ENCODE measurements at regions not wholly inside any gene's neighbourhood (a gene's known extent, or its start where the extent isn't known, plus 50 kb on each side); places are given as distances from the start of the nearest gene placed in this dataset.

GRCh38 chr20:61106438-61106837 is 145.6 kb upstream of the CDH4 start:
- intact Hi-C loops (cut with DNase I; ENCODE audit: low total_unique reads) = no loop called here
- no peaks in the 10 kb centered on the region for H3K9me3 ChIP-seq
- TF ChIP-seq CTCF (IDR thresholded peaks at IDR 0.05) (no peak), POLR2A (IDR thresholded peaks at IDR 0.05) (no peak)
- H3K27me3 ChIP-seq = no peaks in the 10 kb centered on the region
- H3K27ac ChIP-seq = no peak overlapping the region
- H3K4me1 ChIP-seq = no peaks in the 10 kb centered on the region
- no peak overlapping the region for H3K4me3 ChIP-seq
- DNase-seq = no peak
- H3K36me3 ChIP-seq = no peaks in the 10 kb centered on the region

- H3K4me1 ChIP-seq = no peaks in the 10 kb centered on the region
- H3K9me3 ChIP-seq = no peaks in the 10 kb centered on the region
- no peaks in the 10 kb centered on the region for H3K36me3 ChIP-seq
- TF ChIP-seq POLR2A (IDR thresholded peaks at IDR 0.05) (no peak), CTCF (IDR thresholded peaks at IDR 0.05) (no peak)
- DNase-seq = no peak
- no peaks in the 10 kb centered on the region for H3K27me3 ChIP-seq
- no peak overlapping the region for H3K27ac ChIP-seq
- intact Hi-C loops (cut with DNase I; ENCODE audit: low total_unique reads) = no loop called here
- no peak overlapping the region for H3K4me3 ChIP-seq
Measured at GRCh38 chr20:61109221-61109805, 142.7 kb upstream of the CDH4 start.

GRCh38 chr20:61112515-61112914 is 139.5 kb upstream of the CDH4 start:
- Histone ChIP-seq H3K27me3 (no peaks in the 10 kb centered on the region), H3K36me3 (no peaks in the 10 kb centered on the region), H3K4me3 (no peak overlapping the region), H3K27ac (no peak overlapping the region), H3K9me3 (no peaks in the 10 kb centered on the region), H3K4me1 (no peaks in the 10 kb centered on the region)
- DNase-seq = no peak
- no peak for TF ChIP-seq CTCF (IDR thresholded peaks at IDR 0.05)
- no peak for TF ChIP-seq POLR2A (IDR thresholded peaks at IDR 0.05)
- intact Hi-C loops (cut with DNase I; ENCODE audit: low total_unique reads) = no loop called here

- Histone ChIP-seq H3K4me3 (no peak overlapping the region), H3K4me1 (no peaks in the 10 kb centered on the region), H3K27me3 (no peaks in the 10 kb centered on the region), H3K9me3 (no peaks in the 10 kb centered on the region), H3K27ac (no peak overlapping the region), H3K36me3 (no peaks in the 10 kb centered on the region)
- intact Hi-C loops (cut with DNase I; ENCODE audit: low total_unique reads) = no loop called here
- no peak for DNase-seq
- TF ChIP-seq POLR2A (IDR thresholded peaks at IDR 0.05) (no peak), CTCF (IDR thresholded peaks at IDR 0.05) (no peak)
Measured at GRCh38 chr20:61113731-61114130, 138.3 kb upstream of the CDH4 start.

GRCh38 chr20:61114493-61115175 is 137.4 kb upstream of the CDH4 start:
- TF ChIP-seq POLR2A (IDR thresholded peaks at IDR 0.05) (no peak), CTCF (IDR thresholded peaks at IDR 0.05) (no peak)

More at GRCh38 chr20:61114493-61115175, 137.4 kb upstream of the CDH4 start:
- DNase-seq = no peak
- H3K27me3 ChIP-seq = no peaks in the 10 kb centered on the region
- H3K4me1 ChIP-seq = no peaks in the 10 kb centered on the region
- no peak overlapping the region for H3K4me3 ChIP-seq
- intact Hi-C loops (cut with DNase I; ENCODE audit: low total_unique reads) = no loop called here
- H3K27ac ChIP-seq = no peak overlapping the region
- no peaks in the 10 kb centered on the region for H3K9me3 ChIP-seq
- H3K36me3 ChIP-seq = no peaks in the 10 kb centered on the region

Measured in uterus (tissue), 3 donors.